Stimulated activated CD4-positive, alpha-beta T cell treated with anti-CD3 and anti-CD28 coated beads, Interleukin-4, amount 100 ng/mL, for 24 hours (primary cell): ENCODE measurements at regions not wholly inside any gene's neighbourhood (a gene's known extent, or its start where the extent isn't known, plus 50 kb on each side); places are given as distances from the start of the nearest gene placed in this dataset.

Source experiments
- DNase-seq: peaks from one replicate; pipeline ENCODE4 v3.0.0-alpha.2; 2020

GRCh38 chr6:95511404-95511803 is 65.9 kb upstream of the MANEA start:
- no peak for DNase-seq

GRCh38 chr6:95515975-95516374 is 61.4 kb upstream of the MANEA start:
- no peak for DNase-seq

- no peak for DNase-seq
These were observed 60.3 kb upstream of the MANEA start for GRCh38 chr6:95517004-95517403.

- no peak for DNase-seq
These were observed 59.8 kb upstream of the MANEA start for GRCh38 chr6:95517568-95517967.

- DNase-seq: no peak
These were observed 58.6 kb upstream of the MANEA start for GRCh38 chr6:95518630-95519227.

GRCh38 chr6:95519228-95520037 is 57.9 kb upstream of the MANEA start:
- no peak for DNase-seq

- DNase-seq: no peak
These were observed 56.2 kb upstream of the MANEA start for GRCh38 chr6:95521181-95521580.
